GM21381 (cell line): ENCODE measurements at regions not wholly inside any gene's neighbourhood (a gene's known extent, or its start where the extent isn't known, plus 50 kb on each side); places are given as distances from the start of the nearest gene placed in this dataset.

Experiments
- ATAC-seq: cut with Tn5 transposase; IDR thresholded peaks from one replicate; pipeline ENCODE4 v1.9.1; 2021; ENCODE audit warnings: mild to moderate bottlenecking, moderate library complexity; ENCODE audit not compliant: unreplicated experiment

- ATAC-seq = no peak
These were observed 141.5 kb upstream of the PDE10A start for GRCh38 chr6:165804331-165805066.

GRCh38 chr6:165800337-165800736, 137.3 kb upstream of the PDE10A start:
- ATAC-seq = no peak

GRCh38 chr6:165799391-165800153, 136.5 kb upstream of the PDE10A start:
- ATAC-seq = no peak

- no peak for ATAC-seq
These were observed 135.9 kb upstream of the PDE10A start for GRCh38 chr6:165798991-165799390.

GRCh38 chr6:165794179-165794601, 131.1 kb upstream of the PDE10A start:
- ATAC-seq = no peak

GRCh38 chr6:165793287-165793825, 130.3 kb upstream of the PDE10A start:
- no peak for ATAC-seq

- no peak for ATAC-seq
These were observed 128.9 kb upstream of the PDE10A start for GRCh38 chr6:165791876-165792437.

GRCh38 chr6:165791306-165791705, 128.3 kb upstream of the PDE10A start:
- no peak for ATAC-seq

GRCh38 chr6:165782812-165783211, 119.8 kb upstream of the PDE10A start:
- ATAC-seq = no peak

GRCh38 chr6:165782134-165782533, 119.1 kb upstream of the PDE10A start:
- no peak for ATAC-seq

- ATAC-seq = no peak
These were observed 114.6 kb upstream of the PDE10A start for GRCh38 chr6:165777680-165778079.

GRCh38 chr6:165776691-165777090, 113.7 kb upstream of the PDE10A start:
- no peak for ATAC-seq

GRCh38 chr6:165775721-165776120, 112.7 kb upstream of the PDE10A start:
- ATAC-seq = no peak

- ATAC-seq = no peak
These were observed 112.0 kb upstream of the PDE10A start for GRCh38 chr6:165774903-165775601.

GRCh38 chr6:165770397-165771082, 107.5 kb upstream of the PDE10A start:
- no peak for ATAC-seq

- ATAC-seq = no peak
These were observed 106.8 kb upstream of the PDE10A start for GRCh38 chr6:165769884-165770283.

- no peak for ATAC-seq
These were observed 106.4 kb upstream of the PDE10A start for GRCh38 chr6:165769401-165769800.

- no peak for ATAC-seq
These were observed 105.9 kb upstream of the PDE10A start for GRCh38 chr6:165768961-165769360.

GRCh38 chr6:165767228-165767627, 104.2 kb upstream of the PDE10A start:
- no peak for ATAC-seq

- no peak for ATAC-seq
These were observed 103.4 kb upstream of the PDE10A start for GRCh38 chr6:165766457-165766856.

GRCh38 chr6:165766026-165766425, 103.0 kb upstream of the PDE10A start:
- no peak for ATAC-seq
